ENCODE measurements at regions not wholly inside any gene's neighbourhood (a gene's known extent, or its start where the extent isn't known, plus 50 kb on each side); places are given as distances from the start of the nearest gene placed in this dataset.
A peak's percentile ranks its signal among the peaks of the same experiment; 100 is the strongest.

- DNase-seq = no peak
- peak; percentile 68 for ATAC-seq
These were observed 496.0 kb upstream of the CLINT1 start for GRCh38 chr5:158354958-158355357.

- DNase-seq (no peak), ATAC-seq (no peak)
These were observed 492.7 kb upstream of the CLINT1 start for GRCh38 chr5:158351485-158352125.

GRCh38 chr5:158349987-158350386 lies 491.0 kb upstream of the CLINT1 start:
- DNase-seq = no peak
- ATAC-seq = no peak

GRCh38 chr5:158344376-158344775 lies 485.4 kb upstream of the CLINT1 start:
- DNase-seq = no peak
- ATAC-seq = no peak

- no peak for ATAC-seq
- no peak for DNase-seq
These were observed 481.7 kb upstream of the CLINT1 start for GRCh38 chr5:158340608-158341007.

GRCh38 chr5:158326256-158326655 lies 467.3 kb upstream of the CLINT1 start:
- ATAC-seq = no peak
- no peak for DNase-seq

- ATAC-seq (no peak), DNase-seq (no peak)
These were observed 465.3 kb upstream of the CLINT1 start for GRCh38 chr5:158324236-158324635.

GRCh38 chr5:158322620-158323019 lies 463.7 kb upstream of the CLINT1 start:
- no peak for DNase-seq
- no peak for ATAC-seq

GRCh38 chr5:158320934-158321333 lies 462.0 kb upstream of the CLINT1 start:
- DNase-seq (no peak), ATAC-seq (no peak)

- ATAC-seq = no peak
- DNase-seq = no peak
These were observed 461.3 kb upstream of the CLINT1 start for GRCh38 chr5:158320178-158320674.

- DNase-seq (no peak), ATAC-seq (no peak)
These were observed 458.6 kb upstream of the CLINT1 start for GRCh38 chr5:158317507-158317906.

- no peak for DNase-seq
- ATAC-seq = no peak
These were observed 455.0 kb upstream of the CLINT1 start for GRCh38 chr5:158313733-158314464.

GRCh38 chr5:158313027-158313732 lies 454.2 kb upstream of the CLINT1 start:
- ATAC-seq (no peak), DNase-seq (no peak)

- DNase-seq (no peak), ATAC-seq (no peak)
These were observed 450.3 kb upstream of the CLINT1 start for GRCh38 chr5:158309088-158309807.

GRCh38 chr5:158308429-158309025 lies 449.6 kb upstream of the CLINT1 start:
- DNase-seq (no peak), ATAC-seq (no peak)

GRCh38 chr5:158305861-158306260 lies 446.9 kb upstream of the CLINT1 start:
- ATAC-seq = no peak

GRCh38 chr5:158304607-158305006 lies 445.7 kb upstream of the CLINT1 start:
- ATAC-seq (no peak), DNase-seq (no peak)

More at GRCh38 chr5:158305861-158306260, 446.9 kb upstream of the CLINT1 start:
- no peak for DNase-seq

GRCh38 chr5:158303883-158304282 lies 444.9 kb upstream of the CLINT1 start:
- no peak for ATAC-seq
- no peak for DNase-seq

GRCh38 chr5:158303275-158303674 lies 444.3 kb upstream of the CLINT1 start:
- DNase-seq (no peak), ATAC-seq (no peak)

- no peak for DNase-seq
- ATAC-seq = no peak
These were observed 443.1 kb upstream of the CLINT1 start for GRCh38 chr5:158302029-158302428.

GRCh38 chr5:158301186-158301585 lies 442.2 kb upstream of the CLINT1 start:
- ATAC-seq = no peak
- DNase-seq = no peak

- DNase-seq = no peak
These were observed 441.3 kb upstream of the CLINT1 start for GRCh38 chr5:158300256-158300655.

More at GRCh38 chr5:158300256-158300655, 441.3 kb upstream of the CLINT1 start:
- no peak for ATAC-seq

Measured in stimulated activated naive CD8-positive, alpha-beta T cell treated with anti-CD3 and anti-CD28 coated beads, Interleukin-15, Interleukin-2, amounts not matched to agents 100 U/mL and 50 U/mL, for 24 hours (primary cell).